ENCODE measurements at regions not wholly inside any gene's neighbourhood (a gene's known extent, or its start where the extent isn't known, plus 50 kb on each side); places are given as distances from the start of the nearest gene placed in this dataset.

GRCh38 chr11:69907611-69908010 is 88.4 kb upstream of the FGF3 start:
- intact Hi-C loops (cut with DNase I) = loop anchor here in 1 of 4 donors (5.0 kb wide), 1 partner anchor 280 kb away; no protein-coding TSS in a partner anchor
- Histone ChIP-seq H3K27me3 (no peaks in the 10 kb centered on the region), H3K4me1 (ENCODE audit: insufficient read depth) (no peaks in the 10 kb centered on the region), H3K27ac (no peak overlapping the region), H3K4me3 (no peak overlapping the region), H3K9me3 (no peaks in the 10 kb centered on the region), H3K36me3 (no peaks in the 10 kb centered on the region)
- no peak for DNase-seq
- TF ChIP-seq POLR2A (IDR thresholded peaks at IDR 0.05) = no peak
- 85 to 90% (median 90%) methylated on average over 11 of the region's 11 CpGs for WGBS, 3 donors

- Histone ChIP-seq H3K27ac (no peak overlapping the region), H3K27me3 (no peaks in the 10 kb centered on the region), H3K36me3 (no peaks in the 10 kb centered on the region), H3K9me3 (no peaks in the 10 kb centered on the region), H3K4me3 (no peak overlapping the region), H3K4me1 (ENCODE audit: insufficient read depth) (no peaks in the 10 kb centered on the region)
- TF ChIP-seq CTCF (IDR thresholded peaks at IDR 0.05) = no peak
- no peak for TF ChIP-seq POLR2A (IDR thresholded peaks at IDR 0.05)
- TF ChIP-seq EP300 (IDR thresholded peaks at IDR 0.05) = no peak
- 67 to 72% (median 70%) methylated on average over 19 of the region's 19 CpGs for WGBS, 3 donors
- intact Hi-C loops (cut with DNase I) = loop anchor here in 1 of 4 donors (5.0 kb wide), 1 partner anchor 279 kb away; no protein-coding TSS in a partner anchor
- DNase-seq = no peak
These were observed 89.5 kb upstream of the FGF3 start for GRCh38 chr11:69908511-69909220.

- intact Hi-C loops (cut with DNase I) = loop anchor here in 2 of 4 donors (5.0 to 10.0 kb wide), 3 partner anchors 228 to 555 kb away; no protein-coding TSS in a partner anchor
- Histone ChIP-seq H3K27ac (no peak overlapping the region), H3K9me3 (no peaks in the 10 kb centered on the region), H3K4me3 (no peak overlapping the region), H3K27me3 (no peaks in the 10 kb centered on the region), H3K4me1 (ENCODE audit: insufficient read depth) (no peaks in the 10 kb centered on the region), H3K36me3 (no peaks in the 10 kb centered on the region)
- peak in 1 of 5 donors; percentile 35 for DNase-seq
- WGBS, 3 donors = 27 to 38% (median 28%) methylated on average over 26 to 28 of the region's 28 CpGs
- TF ChIP-seq POLR2A (IDR thresholded peaks at IDR 0.05) (no peak), CTCF (IDR thresholded peaks at IDR 0.05) (peak in 1 of 3 donors; percentile 10), EP300 (IDR thresholded peaks at IDR 0.05) (no peak)
These were observed 90.6 kb upstream of the FGF3 start for GRCh38 chr11:69909561-69910518.

GRCh38 chr11:69910519-69911309 is 91.5 kb upstream of the FGF3 start:
- Histone ChIP-seq H3K36me3 (no peaks in the 10 kb centered on the region), H3K27me3 (no peaks in the 10 kb centered on the region), H3K4me1 (ENCODE audit: insufficient read depth) (peaks cover 5% of the 10 kb centered on the region), H3K9me3 (no peaks in the 10 kb centered on the region), H3K27ac (no peak overlapping the region), H3K4me3 (no peak overlapping the region)
- WGBS, 3 donors = 74 to 82% (median 79%) methylated on average over 17 of the region's 17 CpGs
- peak in 1 of 5 donors; percentile 19 for DNase-seq
- TF ChIP-seq EP300 (IDR thresholded peaks at IDR 0.05) = no peak
- no peak for TF ChIP-seq POLR2A (IDR thresholded peaks at IDR 0.05)
- TF ChIP-seq CTCF (IDR thresholded peaks at IDR 0.05) = no peak
- intact Hi-C loops (cut with DNase I) = loop anchor here in 2 of 4 donors (5.0 to 10.0 kb wide), 2 partner anchors 228 to 554 kb away; no protein-coding TSS in a partner anchor

All from ovary (tissue), 7 donors.